ENCODE measurements at regions not wholly inside any gene's neighbourhood (a gene's known extent, or its start where the extent isn't known, plus 50 kb on each side); places are given as distances from the start of the nearest gene placed in this dataset.

DNA sequence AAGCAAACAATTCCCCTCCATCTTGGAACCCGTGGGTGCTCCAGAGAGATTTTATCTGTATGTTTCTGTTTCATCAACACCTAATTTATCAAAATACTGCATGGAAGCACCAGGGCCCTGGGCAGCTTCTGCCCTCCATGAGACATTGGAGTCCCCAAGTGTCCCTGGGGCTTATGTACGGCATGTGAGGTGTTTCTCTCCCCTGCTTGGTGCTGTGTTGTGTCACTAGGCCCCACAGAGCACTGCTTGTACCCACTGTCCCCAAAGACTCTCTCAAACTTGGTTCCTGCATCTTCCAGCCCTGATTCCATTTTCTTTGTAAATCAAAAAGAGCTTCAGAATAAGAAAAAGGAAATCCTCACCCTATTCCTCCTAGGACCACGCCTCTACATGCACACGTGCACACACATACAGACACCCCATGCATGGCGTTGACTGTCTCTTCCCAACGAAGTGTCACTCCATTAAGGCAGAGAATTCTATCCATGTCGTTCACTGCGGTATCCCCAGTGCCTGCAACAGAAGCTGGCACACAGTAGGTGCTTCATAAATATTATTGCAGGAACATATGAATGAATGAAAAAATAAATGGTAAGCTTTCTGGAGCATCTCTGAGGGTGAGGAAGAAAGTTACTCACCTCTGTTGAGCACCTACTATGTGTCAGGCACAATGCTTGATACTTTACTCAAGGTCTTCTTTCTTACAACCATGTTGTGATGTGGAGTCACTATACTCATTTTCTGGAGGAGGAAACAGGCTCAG lies 191.6 kb downstream of the DICER1 start:
- H3T11ph ChIP-seq (ENCODE audit: low read length) = no peak overlapping the region
- no peak overlapping the region for H2AFZ ChIP-seq (ENCODE audit: low read length)
- H3K23ac ChIP-seq (ENCODE audit: insufficient read length, low read depth, low read length) = no peak overlapping the region
- H2BK20ac ChIP-seq (ENCODE audit: low read depth, low read length, poor library complexity, severe bottlenecking) = no peak overlapping the region
- Mint-ChIP-seq H3K4me1 (peaks cover 7 to 10% of the 10 kb centered on the region in 2 experiments), H3K9me3 (no peaks in the 10 kb centered on the region), H3K27ac (no peak overlapping the region), H3K27me3 (ENCODE audit: low read depth) (peaks cover 2% of the 10 kb centered on the region), H3K36me3 (ENCODE audit: insufficient read depth in 1 of 3, low read depth in 3 of 3) (no peaks in the 10 kb centered on the region), H3K4me3 (no peak overlapping the region)
- H3K56ac ChIP-seq (ENCODE audit: insufficient read length, low read depth, low read length) = no peak overlapping the region
- no peaks in the 10 kb centered on the region for H3K79me2 ChIP-seq (ENCODE audit: insufficient read depth, low read length)
- H3K79me1 ChIP-seq (ENCODE audit: insufficient read depth, low read depth, low read length, poor library complexity, severe bottlenecking) = no peaks in the 10 kb centered on the region
- H3K23me2 ChIP-seq (ENCODE audit: insufficient read length, low read depth, low read length, poor library complexity, severe bottlenecking) = no peaks in the 10 kb centered on the region
- no peaks in the 10 kb centered on the region for H3K4me1 ChIP-seq (ENCODE audit: insufficient read depth, low read length)
- H3K9ac ChIP-seq (ENCODE audit: extremely low read depth, insufficient read length, low read length) = no peak overlapping the region
- H3K9me3 ChIP-seq (ENCODE audit: control insufficient read depth, low read depth, low read length) = no peaks in the 10 kb centered on the region
- H2AK5ac ChIP-seq (ENCODE audit: insufficient read length, low read length) = no peak overlapping the region
- H4K20me1 ChIP-seq (ENCODE audit: control insufficient read depth, insufficient read depth, insufficient read length) = no peaks in the 10 kb centered on the region
- H2BK120ac ChIP-seq (ENCODE audit: low read depth, low read length, poor library complexity, severe bottlenecking) = no peak overlapping the region
- H4K5ac ChIP-seq (ENCODE audit: insufficient read length, low read depth, low read length) = no peak overlapping the region
- H3K14ac ChIP-seq (ENCODE audit: insufficient read depth, low read length) = no peak overlapping the region
- no peak overlapping the region for H2BK12ac ChIP-seq (ENCODE audit: insufficient read length, low read depth, low read length)
- H3K4me2 ChIP-seq (ENCODE audit: insufficient read depth, insufficient read length, low read length) = no peak overlapping the region
- H2BK15ac ChIP-seq (ENCODE audit: low read depth, low read length) = no peak overlapping the region
- no peaks in the 10 kb centered on the region for H3K27me3 ChIP-seq (ENCODE audit: insufficient read depth, low read length)
- H2BK5ac ChIP-seq (ENCODE audit: insufficient read length, low read length) = no peak overlapping the region
- H4K8ac ChIP-seq (replicated peaks; ENCODE audit: insufficient read length, low read depth, low read length) = no peak overlapping the region
- WGBS (ENCODE audit: extremely low coverage, insufficient read length, low lambda C conversion rate) = no CpG with 5 or more reads among the region's 8 CpGs
- no peak for DNase-seq
- no peak overlapping the region for H4K91ac ChIP-seq (ENCODE audit: insufficient read length, low read depth, low read length)
- no peak overlapping the region for H3K18ac ChIP-seq (ENCODE audit: insufficient read length, low read depth, low read length)
- TF ChIP-seq, protein P1, sequence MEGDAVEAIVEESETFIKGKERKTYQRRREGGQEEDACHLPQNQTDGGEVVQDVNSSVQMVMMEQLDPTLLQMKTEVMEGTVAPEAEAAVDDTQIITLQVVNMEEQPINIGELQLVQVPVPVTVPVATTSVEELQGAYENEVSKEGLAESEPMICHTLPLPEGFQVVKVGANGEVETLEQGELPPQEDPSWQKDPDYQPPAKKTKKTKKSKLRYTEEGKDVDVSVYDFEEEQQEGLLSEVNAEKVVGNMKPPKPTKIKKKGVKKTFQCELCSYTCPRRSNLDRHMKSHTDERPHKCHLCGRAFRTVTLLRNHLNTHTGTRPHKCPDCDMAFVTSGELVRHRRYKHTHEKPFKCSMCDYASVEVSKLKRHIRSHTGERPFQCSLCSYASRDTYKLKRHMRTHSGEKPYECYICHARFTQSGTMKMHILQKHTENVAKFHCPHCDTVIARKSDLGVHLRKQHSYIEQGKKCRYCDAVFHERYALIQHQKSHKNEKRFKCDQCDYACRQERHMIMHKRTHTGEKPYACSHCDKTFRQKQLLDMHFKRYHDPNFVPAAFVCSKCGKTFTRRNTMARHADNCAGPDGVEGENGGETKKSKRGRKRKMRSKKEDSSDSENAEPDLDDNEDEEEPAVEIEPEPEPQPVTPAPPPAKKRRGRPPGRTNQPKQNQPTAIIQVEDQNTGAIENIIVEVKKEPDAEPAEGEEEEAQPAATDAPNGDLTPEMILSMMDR (conservative IDR thresholded peaks at IDR 0.05) = no peak
- H3K4ac ChIP-seq (ENCODE audit: low read depth, low read length) = no peak overlapping the region
- H3K27ac ChIP-seq (ENCODE audit: insufficient read length, low read depth, low read length) = no peak overlapping the region

All from H9 (cell line).